ENCODE measurements at regions not wholly inside any gene's neighbourhood (a gene's known extent, or its start where the extent isn't known, plus 50 kb on each side); places are given as distances from the start of the nearest gene placed in this dataset.

DNA sequence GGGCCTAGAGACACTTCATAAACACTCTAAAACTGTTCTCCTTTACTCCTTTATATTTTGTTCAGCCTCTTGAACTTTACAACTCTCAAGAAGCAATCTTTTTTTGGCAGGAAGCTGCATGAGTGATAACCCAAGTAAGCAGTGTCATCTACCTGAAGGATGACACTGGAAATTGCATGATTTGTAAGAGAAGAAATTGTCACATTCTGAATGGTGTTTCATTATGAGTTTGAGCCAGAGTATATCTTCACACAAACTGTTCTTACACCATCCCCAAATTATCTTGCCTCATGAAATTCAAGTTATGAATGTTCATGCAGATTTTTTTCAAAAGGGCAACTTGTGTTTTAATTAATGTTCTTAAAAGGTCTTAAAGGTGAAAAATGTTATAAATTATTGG lies 799.3 kb downstream of the TBC1D32 start:
- no peak for TF ChIP-seq POLR2A (IDR thresholded peaks at IDR 0.05)
- TF ChIP-seq, protein P1, sequence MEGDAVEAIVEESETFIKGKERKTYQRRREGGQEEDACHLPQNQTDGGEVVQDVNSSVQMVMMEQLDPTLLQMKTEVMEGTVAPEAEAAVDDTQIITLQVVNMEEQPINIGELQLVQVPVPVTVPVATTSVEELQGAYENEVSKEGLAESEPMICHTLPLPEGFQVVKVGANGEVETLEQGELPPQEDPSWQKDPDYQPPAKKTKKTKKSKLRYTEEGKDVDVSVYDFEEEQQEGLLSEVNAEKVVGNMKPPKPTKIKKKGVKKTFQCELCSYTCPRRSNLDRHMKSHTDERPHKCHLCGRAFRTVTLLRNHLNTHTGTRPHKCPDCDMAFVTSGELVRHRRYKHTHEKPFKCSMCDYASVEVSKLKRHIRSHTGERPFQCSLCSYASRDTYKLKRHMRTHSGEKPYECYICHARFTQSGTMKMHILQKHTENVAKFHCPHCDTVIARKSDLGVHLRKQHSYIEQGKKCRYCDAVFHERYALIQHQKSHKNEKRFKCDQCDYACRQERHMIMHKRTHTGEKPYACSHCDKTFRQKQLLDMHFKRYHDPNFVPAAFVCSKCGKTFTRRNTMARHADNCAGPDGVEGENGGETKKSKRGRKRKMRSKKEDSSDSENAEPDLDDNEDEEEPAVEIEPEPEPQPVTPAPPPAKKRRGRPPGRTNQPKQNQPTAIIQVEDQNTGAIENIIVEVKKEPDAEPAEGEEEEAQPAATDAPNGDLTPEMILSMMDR (IDR thresholded peaks at IDR 0.05) = no peak
- TF ChIP-seq EP300 (IDR thresholded peaks at IDR 0.05) = no peak
- no peak for TF ChIP-seq POLR2AphosphoS5 (IDR thresholded peaks at IDR 0.05)

Data from sigmoid colon (tissue), 4 donors.